PFSK-1 (cell line): ENCODE measurements at regions not wholly inside any gene's neighbourhood (a gene's known extent, or its start where the extent isn't known, plus 50 kb on each side); places are given as distances from the start of the nearest gene placed in this dataset.

ENCODE experiments used
- FOXP2 ChIP-seq: optimal IDR thresholded peaks from 2 replicates; pipeline ENCODE3; 2011; ENCODE audit warnings: borderline replicate concordance, control low read depth, inconsistent platforms; ENCODE audit not compliant: insufficient read depth; ENCODE audit errors: extremely low read length, extremely low read depth
- POLR2AphosphoS5 ChIP-seq: IDR thresholded peaks from 2 replicates; pipeline ENCODE4 v1.6.1; 2012; ENCODE audit warnings: low read depth, mild to moderate bottlenecking, control low read depth, low read length, moderate library complexity
- REST ChIP-seq, 2 experiments: IDR thresholded peaks; 2 replicates each; pipeline versions ENCODE4 v1.6.1 to v1.8.0; 2011 to 2012; ENCODE audit warnings: low read depth in 2 of 2, low read length in 2 of 2, control low read depth in 1 of 2, inconsistent platforms in 1 of 2, mild to moderate bottlenecking in 1 of 2, moderate library complexity in 1 of 2; ENCODE audit not compliant: insufficient read depth in 1 of 2
- SIN3A ChIP-seq: IDR thresholded peaks from 2 replicates; pipeline ENCODE4 v1.6.1; 2012; ENCODE audit warnings: mild to moderate bottlenecking, low read length, moderate library complexity, borderline replicate concordance; ENCODE audit not compliant: insufficient read depth
- TAF1 ChIP-seq: IDR thresholded peaks from 2 replicates; pipeline ENCODE4 v1.6.1; 2012; ENCODE audit warnings: low read length, control low read depth, borderline replicate concordance; ENCODE audit not compliant: insufficient read depth

DNA sequence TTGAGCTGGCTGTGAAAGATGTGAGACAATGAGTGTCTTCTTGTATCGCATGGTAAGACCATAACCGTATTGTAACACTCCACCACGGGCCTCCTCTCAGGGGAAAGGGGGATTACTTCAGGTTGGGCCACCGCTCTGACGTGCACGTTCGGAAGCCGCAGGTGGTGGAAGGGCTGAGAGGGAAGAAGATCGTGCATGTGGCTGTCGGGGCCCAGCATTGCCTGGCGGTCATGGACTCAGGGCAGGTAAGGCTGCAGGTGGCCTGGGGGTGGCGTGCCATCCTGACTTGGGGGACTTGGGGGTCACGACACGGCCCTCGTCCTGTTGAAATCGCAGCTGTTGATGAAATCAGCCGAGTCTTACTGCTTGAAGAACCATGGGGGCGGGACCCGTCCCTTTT is 87.3 kb upstream of the FAN1 start:
- TF ChIP-seq SIN3A, result no peak
- no peak for TF ChIP-seq TAF1
- no peak for TF ChIP-seq REST (IDR thresholded peaks at IDR 0.05; ENCODE audit: insufficient read depth in 1 of 2, low read depth in 2 of 2, low read length in 2 of 2)
- TF ChIP-seq POLR2AphosphoS5, result no peak
- no peak for TF ChIP-seq FOXP2

DNA sequence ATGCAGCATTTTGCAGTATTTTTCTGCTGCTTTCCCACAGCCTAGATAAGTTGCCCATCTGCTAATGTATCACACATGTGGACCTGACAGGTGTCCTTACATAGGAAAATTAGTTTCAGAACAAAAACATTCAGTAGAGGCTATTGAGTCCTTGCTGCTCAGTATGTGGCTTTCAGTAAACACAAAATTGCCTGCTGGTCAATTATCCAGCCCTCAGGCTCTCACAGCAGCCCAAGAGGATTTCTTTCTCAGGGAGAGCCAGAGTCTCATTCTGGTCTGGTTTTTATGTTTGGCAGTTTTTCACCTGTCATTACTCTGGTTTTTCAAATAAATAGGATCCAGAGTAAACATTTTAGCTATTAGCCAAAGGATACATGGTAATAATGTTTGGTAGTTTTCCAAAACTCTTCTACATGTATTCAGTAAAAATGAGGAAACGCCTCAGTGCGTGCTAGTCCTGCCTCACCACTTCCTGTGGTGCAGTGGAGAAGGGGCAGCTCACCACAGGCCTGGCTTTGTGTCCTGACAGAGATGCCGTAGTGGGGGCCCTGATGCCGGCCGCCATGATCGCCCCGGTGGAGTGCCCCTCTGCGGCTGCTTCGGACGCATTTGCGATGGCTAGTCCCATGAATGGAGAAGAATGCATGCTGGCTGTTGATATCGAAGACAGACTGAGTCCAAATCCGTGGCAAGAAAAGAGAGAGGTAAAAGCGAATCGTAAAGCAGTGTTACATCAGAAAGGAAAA is 80.5 kb upstream of the FAN1 start:
- peak; percentile 72 for TF ChIP-seq POLR2AphosphoS5
- 0 out of 2 replicates have a peak, but pooled peaks have one; percentile 63 for TF ChIP-seq TAF1
- TF ChIP-seq FOXP2, result peak; percentile 26

DNA sequence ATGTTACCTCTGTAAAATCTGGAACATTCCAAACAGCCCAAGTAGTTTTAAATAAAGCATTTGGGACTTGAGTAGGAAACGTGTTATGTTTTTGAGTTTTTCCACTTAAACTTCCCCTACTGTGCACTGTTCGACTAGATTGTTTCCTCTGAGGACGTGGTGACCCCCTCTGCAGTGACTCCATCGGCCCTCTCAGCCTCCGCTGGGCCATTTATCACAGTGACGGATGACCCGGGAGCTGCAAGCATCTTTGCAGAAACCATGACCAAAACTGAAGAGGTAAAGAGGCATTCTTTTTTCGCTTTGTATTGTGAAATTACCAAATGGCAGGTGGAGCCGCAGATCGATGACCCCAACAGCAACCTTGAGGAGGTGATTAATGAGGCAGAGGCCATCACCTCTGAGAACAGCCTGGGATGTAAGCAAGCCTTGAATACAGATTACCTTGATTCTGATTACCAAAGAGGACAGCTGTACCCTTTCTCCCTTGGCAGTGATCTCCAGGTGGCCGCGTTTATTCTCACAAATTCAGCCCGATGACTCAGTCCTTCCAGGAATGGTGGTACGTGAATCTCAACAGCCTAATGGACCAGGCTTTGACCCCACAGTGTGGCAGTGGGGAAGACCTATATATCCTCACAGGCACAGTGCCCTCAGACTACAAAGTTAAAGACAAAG is 79.1 kb upstream of the FAN1 start:
- TF ChIP-seq TAF1 (no peak), SIN3A (no peak), POLR2AphosphoS5 (no peak), FOXP2 (no peak), REST (IDR thresholded peaks at IDR 0.05; ENCODE audit: insufficient read depth in 1 of 2, low read depth in 2 of 2, low read length in 2 of 2) (no peak)

GRCh38 chr15:30827625-30828303 is 76.0 kb upstream of the FAN1 start:
- TF ChIP-seq TAF1 (no peak), REST (IDR thresholded peaks at IDR 0.05; ENCODE audit: insufficient read depth in 1 of 2, low read depth in 2 of 2, low read length in 2 of 2) (no peak)

DNA sequence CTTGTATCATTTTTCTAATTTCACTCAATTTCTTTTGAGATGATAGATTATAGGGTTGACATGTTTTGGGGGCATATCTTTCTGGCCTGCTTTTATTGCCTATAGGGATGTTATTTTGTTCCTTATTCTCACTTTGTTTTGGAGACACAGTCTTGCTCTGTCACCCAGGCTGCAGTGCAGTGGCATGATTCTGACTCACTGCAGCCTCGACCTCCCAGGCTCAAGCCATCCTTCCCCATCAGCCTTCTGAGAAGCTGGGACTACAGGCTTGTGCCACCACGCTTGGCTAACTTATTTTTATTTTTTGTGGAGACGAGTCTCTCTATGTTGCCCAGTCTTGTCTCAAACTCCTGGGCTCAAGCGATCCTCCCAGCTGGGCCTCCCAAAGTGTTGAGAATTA is 72.8 kb upstream of the FAN1 start:
- TF ChIP-seq REST (IDR thresholded peaks at IDR 0.05; ENCODE audit: insufficient read depth in 1 of 2, low read depth in 2 of 2, low read length in 2 of 2) (no peak), FOXP2 (no peak), POLR2AphosphoS5 (no peak), SIN3A (no peak), TAF1 (no peak)
